ENCODE measurements at regions not wholly inside any gene's neighbourhood (a gene's known extent, or its start where the extent isn't known, plus 50 kb on each side); places are given as distances from the start of the nearest gene placed in this dataset.

DNA sequence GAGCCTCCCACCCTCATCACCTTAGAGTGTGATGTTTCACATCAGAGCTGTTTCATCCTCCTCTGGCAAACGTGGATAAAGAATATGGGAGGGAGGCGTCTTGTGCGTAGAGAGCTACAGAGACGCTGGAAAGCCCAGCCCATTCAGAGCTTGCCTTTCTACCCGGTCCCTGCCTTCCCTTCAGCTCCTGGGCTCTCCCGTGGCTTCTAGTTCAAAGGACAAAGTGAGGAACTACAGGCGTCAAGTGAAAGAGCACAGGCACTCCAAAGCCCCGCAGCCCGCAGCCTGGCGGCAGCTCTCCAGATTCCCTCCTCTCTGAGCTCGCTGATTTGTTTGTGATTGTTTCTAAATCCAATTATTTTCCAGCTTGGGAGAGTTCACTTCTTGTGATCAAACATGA is 197.1 kb upstream of the IGF1R start:
- no peaks in the 10 kb centered on the region for H3K27me3 ChIP-seq (ENCODE audit: control insufficient read depth in 2 of 2, insufficient read depth in 2 of 2, low read length in 2 of 2)
- H3K4me1 ChIP-seq (ENCODE audit: control insufficient read depth, extremely low read depth, insufficient read depth, low read length), result no peaks in the 10 kb centered on the region
- intact Hi-C loops (cut with micrococcal nuclease) (no loop called here), dilution Hi-C loops (cut with MboI; ENCODE audit: extremely low pct_ligation_motif_present, low sequenced_read_pairs) (no loop called here)
- DNase-seq (ENCODE audit: low read depth, low spot score) (no peak), FAIRE-seq (no peak)
- H3K4me3 ChIP-seq (replicated peaks in 1 of 3; ENCODE audit: insufficient read depth in 1 of 3, low read depth in 1 of 3, low read length in 3 of 3), result no peak overlapping the region
- no peak overlapping the region for H3K9ac ChIP-seq (replicated peaks; ENCODE audit: extremely low read depth, insufficient read depth, low read length)
- no peaks in the 10 kb centered on the region for H3K9me3 ChIP-seq (replicated peaks; ENCODE audit: control insufficient read depth, insufficient read depth, low read length)
- H3K79me2 ChIP-seq (ENCODE audit: control insufficient read depth, insufficient read depth, low read length), result no peaks in the 10 kb centered on the region
- no peak overlapping the region for H2AFZ ChIP-seq (ENCODE audit: low read depth, low read length)
- BruUV-seq (replicated peaks), result no TSS peak
- H4K20me1 ChIP-seq (replicated peaks; ENCODE audit: control insufficient read depth, extremely low read depth, insufficient read depth, low read length), result no peaks in the 10 kb centered on the region
- no peaks in the 10 kb centered on the region for H3K36me3 ChIP-seq (ENCODE audit: control insufficient read depth in 2 of 2, extremely low read depth in 1 of 2, insufficient read depth in 2 of 2, low read length in 2 of 2)
- TF ChIP-seq POLR2A (IDR thresholded peaks at IDR 0.05; ENCODE audit: low read depth, low read length) (no peak), MYC (IDR thresholded peaks at IDR 0.05; ENCODE audit: low read depth, low read length) (no peak), JUN (IDR thresholded peaks at IDR 0.05; ENCODE audit: borderline replicate concordance, insufficient read depth, insufficient read length, low read depth) (no peak), FOS (IDR thresholded peaks at IDR 0.05; ENCODE audit: borderline replicate concordance, insufficient read depth, low read length) (no peak), GATA2 (IDR thresholded peaks at IDR 0.05; ENCODE audit: insufficient read depth, insufficient read length, low read depth, low read length) (no peak), EZH2 (IDR thresholded peaks at IDR 0.05; ENCODE audit: borderline replicate concordance, low read depth, low read length, severe bottlenecking) (no peak), POLR2AphosphoS5 (IDR thresholded peaks at IDR 0.05; ENCODE audit: insufficient read depth, low read depth, low read length) (no peak)
- TF ChIP-seq, protein P1, sequence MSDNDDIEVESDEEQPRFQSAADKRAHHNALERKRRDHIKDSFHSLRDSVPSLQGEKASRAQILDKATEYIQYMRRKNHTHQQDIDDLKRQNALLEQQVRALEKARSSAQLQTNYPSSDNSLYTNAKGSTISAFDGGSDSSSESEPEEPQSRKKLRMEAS (IDR thresholded peaks at IDR 0.05; ENCODE audit: insufficient read depth, insufficient read length), result no peak
- TF ChIP-seq, protein P2, sequence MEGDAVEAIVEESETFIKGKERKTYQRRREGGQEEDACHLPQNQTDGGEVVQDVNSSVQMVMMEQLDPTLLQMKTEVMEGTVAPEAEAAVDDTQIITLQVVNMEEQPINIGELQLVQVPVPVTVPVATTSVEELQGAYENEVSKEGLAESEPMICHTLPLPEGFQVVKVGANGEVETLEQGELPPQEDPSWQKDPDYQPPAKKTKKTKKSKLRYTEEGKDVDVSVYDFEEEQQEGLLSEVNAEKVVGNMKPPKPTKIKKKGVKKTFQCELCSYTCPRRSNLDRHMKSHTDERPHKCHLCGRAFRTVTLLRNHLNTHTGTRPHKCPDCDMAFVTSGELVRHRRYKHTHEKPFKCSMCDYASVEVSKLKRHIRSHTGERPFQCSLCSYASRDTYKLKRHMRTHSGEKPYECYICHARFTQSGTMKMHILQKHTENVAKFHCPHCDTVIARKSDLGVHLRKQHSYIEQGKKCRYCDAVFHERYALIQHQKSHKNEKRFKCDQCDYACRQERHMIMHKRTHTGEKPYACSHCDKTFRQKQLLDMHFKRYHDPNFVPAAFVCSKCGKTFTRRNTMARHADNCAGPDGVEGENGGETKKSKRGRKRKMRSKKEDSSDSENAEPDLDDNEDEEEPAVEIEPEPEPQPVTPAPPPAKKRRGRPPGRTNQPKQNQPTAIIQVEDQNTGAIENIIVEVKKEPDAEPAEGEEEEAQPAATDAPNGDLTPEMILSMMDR (IDR thresholded peaks at IDR 0.05; ENCODE audit: extremely low read depth in 1 of 2, insufficient read depth in 1 of 2, low read depth in 1 of 2, low read length in 2 of 2), result no peak
- H3K27ac ChIP-seq (ENCODE audit: insufficient read depth, low read depth, low read length), result no peak overlapping the region
- no peaks in the 10 kb centered on the region for H3K9me1 ChIP-seq (replicated peaks; ENCODE audit: control insufficient read depth, extremely low read depth, insufficient read depth, low read length)
- H3K4me2 ChIP-seq (ENCODE audit: insufficient read depth, low read length), result no peak overlapping the region
- CTCF ChIA-PET, result no interaction called here
- POLR2A ChIA-PET, result no interaction called here
